ENCODE measurements at regions not wholly inside any gene's neighbourhood (a gene's known extent, or its start where the extent isn't known, plus 50 kb on each side); places are given as distances from the start of the nearest gene placed in this dataset.

DNA sequence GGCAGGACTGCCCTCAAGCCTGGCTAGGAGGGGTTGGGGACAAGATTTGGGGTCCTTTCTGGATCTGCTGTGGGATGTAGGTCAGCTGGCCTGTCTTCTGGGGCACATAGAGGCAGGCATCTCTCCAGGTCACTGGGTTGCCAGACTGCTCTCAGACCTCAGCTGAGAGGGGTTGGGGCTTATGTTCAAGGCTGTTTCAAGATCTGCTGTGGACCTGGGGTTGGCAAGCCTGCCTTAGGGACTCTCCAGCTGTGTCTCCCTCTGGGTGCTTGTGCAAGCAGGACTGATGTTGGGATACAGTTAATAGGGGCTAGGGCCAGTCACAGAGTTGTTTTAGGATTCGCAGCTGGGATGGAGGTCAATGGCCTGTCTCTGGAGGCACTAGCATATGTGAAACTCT lies 363.0 kb upstream of the ST6GAL2 start:
- TF ChIP-seq, protein P1, sequence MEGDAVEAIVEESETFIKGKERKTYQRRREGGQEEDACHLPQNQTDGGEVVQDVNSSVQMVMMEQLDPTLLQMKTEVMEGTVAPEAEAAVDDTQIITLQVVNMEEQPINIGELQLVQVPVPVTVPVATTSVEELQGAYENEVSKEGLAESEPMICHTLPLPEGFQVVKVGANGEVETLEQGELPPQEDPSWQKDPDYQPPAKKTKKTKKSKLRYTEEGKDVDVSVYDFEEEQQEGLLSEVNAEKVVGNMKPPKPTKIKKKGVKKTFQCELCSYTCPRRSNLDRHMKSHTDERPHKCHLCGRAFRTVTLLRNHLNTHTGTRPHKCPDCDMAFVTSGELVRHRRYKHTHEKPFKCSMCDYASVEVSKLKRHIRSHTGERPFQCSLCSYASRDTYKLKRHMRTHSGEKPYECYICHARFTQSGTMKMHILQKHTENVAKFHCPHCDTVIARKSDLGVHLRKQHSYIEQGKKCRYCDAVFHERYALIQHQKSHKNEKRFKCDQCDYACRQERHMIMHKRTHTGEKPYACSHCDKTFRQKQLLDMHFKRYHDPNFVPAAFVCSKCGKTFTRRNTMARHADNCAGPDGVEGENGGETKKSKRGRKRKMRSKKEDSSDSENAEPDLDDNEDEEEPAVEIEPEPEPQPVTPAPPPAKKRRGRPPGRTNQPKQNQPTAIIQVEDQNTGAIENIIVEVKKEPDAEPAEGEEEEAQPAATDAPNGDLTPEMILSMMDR (IDR thresholded peaks at IDR 0.05), result no peak
- no peak for TF ChIP-seq POLR2A (IDR thresholded peaks at IDR 0.05)
